Smooth muscle cell of the brain vasculature (primary cell): ENCODE measurements at regions not wholly inside any gene's neighbourhood (a gene's known extent, or its start where the extent isn't known, plus 50 kb on each side); places are given as distances from the start of the nearest gene placed in this dataset.

Source experiments
- DNase-seq: peaks from one replicate; pipeline ENCODE4 v3.0.0-alpha.2; 2012; ENCODE audit warnings: low read depth, low spot score

GRCh38 chr1:34408011-34408410 is 231.3 kb downstream of the C1orf94 start:
- DNase-seq, result no peak

GRCh38 chr1:34409689-34410229 is 233.1 kb downstream of the C1orf94 start:
- no peak for DNase-seq

GRCh38 chr1:34412598-34413370 is 236.1 kb downstream of the C1orf94 start:
- no peak for DNase-seq

- no peak for DNase-seq
These were observed 238.4 kb downstream of the C1orf94 start for GRCh38 chr1:34415140-34415539.

GRCh38 chr1:34418166-34418565 is 241.5 kb downstream of the C1orf94 start:
- DNase-seq, result no peak

- no peak for DNase-seq
These were observed 243.0 kb downstream of the C1orf94 start for GRCh38 chr1:34419663-34420136.

GRCh38 chr1:34425046-34425445 is 248.3 kb downstream of the C1orf94 start:
- no peak for DNase-seq

GRCh38 chr1:34425785-34426184 is 249.1 kb downstream of the C1orf94 start:
- DNase-seq, result no peak

GRCh38 chr1:34426325-34426896 is 249.7 kb downstream of the C1orf94 start:
- no peak for DNase-seq

- DNase-seq, result no peak
These were observed 250.5 kb downstream of the C1orf94 start for GRCh38 chr1:34427170-34427569.

GRCh38 chr1:34433099-34433498 is 256.4 kb downstream of the C1orf94 start:
- no peak for DNase-seq

- DNase-seq, result no peak
These were observed 260.1 kb downstream of the C1orf94 start for GRCh38 chr1:34436836-34437235.

GRCh38 chr1:34441259-34442069 is 264.8 kb downstream of the C1orf94 start:
- DNase-seq, result no peak

- DNase-seq, result no peak
These were observed 267.8 kb downstream of the C1orf94 start for GRCh38 chr1:34444516-34444915.

- DNase-seq, result no peak
These were observed 273.6 kb downstream of the C1orf94 start for GRCh38 chr1:34450325-34450724.

GRCh38 chr1:34452451-34452850 is 275.7 kb downstream of the C1orf94 start:
- DNase-seq, result no peak

GRCh38 chr1:34455121-34455520 is 278.4 kb downstream of the C1orf94 start:
- no peak for DNase-seq

- DNase-seq, result no peak
These were observed 283.5 kb downstream of the C1orf94 start for GRCh38 chr1:34460193-34460592.

GRCh38 chr1:34470401-34470800 is 284.4 kb upstream of the GJB5 start:
- DNase-seq, result no peak

- DNase-seq, result no peak
These were observed 280.3 kb upstream of the GJB5 start for GRCh38 chr1:34474566-34474965.

GRCh38 chr1:34476371-34476770 is 278.5 kb upstream of the GJB5 start:
- DNase-seq, result no peak

GRCh38 chr1:34477632-34478141 is 277.2 kb upstream of the GJB5 start:
- DNase-seq, result no peak
